Stomach (tissue), 4 donors: ENCODE measurements at regions not wholly inside any gene's neighbourhood (a gene's known extent, or its start where the extent isn't known, plus 50 kb on each side); places are given as distances from the start of the nearest gene placed in this dataset.

Source experiments
- EP300 ChIP-seq: sonication (generic); formaldehyde crosslinking; IDR thresholded peaks from one replicate; pipeline ENCODE4 v1.6.1; 2017; ENCODE audit warnings: antibody characterized with exemption
- POLR2A ChIP-seq, 4 donors: fragments of 450-650 bp; IDR thresholded peaks; one replicate each; pipeline ENCODE4 v1.6.1; 2016; ENCODE audit warnings: antibody characterized with exemption in 4 of 4, control low read depth in 2 of 4, mild to moderate bottlenecking in 1 of 4, moderate library complexity in 1 of 4
- POLR2AphosphoS5 ChIP-seq, 3 donors: sonication (generic); formaldehyde crosslinking; IDR thresholded peaks; one replicate each; pipeline ENCODE4 v1.6.1; 2016; ENCODE audit warnings: antibody characterized with exemption in 3 of 3
- TF ChIP-seq, protein P1 (sequence below), 7 experiments: fragments of 450-650 bp in 4 of 7; fragments of 200-600 bp in 3 of 7; sonication (generic) in 3 of 7; IDR thresholded peaks; one replicate each; pipeline ENCODE4 v1.5.1; 2016 to 2019; ENCODE audit warnings: antibody characterized with exemption in 7 of 7, control low read depth in 2 of 7, mild to moderate bottlenecking in 1 of 7

DNA sequence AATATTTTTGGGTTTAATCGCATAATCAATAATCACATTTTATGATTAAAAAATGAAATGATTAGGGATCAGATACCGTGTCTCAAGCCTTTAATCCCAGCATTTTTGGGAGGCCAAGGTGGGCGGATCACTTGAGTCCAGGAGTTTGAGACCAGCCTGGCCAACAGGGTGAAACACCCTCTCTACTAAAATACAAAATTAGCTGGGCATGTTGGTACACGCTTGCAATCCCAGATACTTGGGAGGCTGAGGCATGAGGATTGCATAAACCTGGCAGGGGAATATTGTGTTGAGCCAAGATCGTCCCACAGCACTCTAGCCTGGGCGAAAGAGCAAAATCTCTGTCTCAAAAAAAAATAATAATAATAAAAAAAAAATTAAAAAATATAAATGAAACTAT, 1581.4 kb downstream of the KCNT2 start:
- TF ChIP-seq POLR2A (IDR thresholded peaks at IDR 0.05) (no peak), POLR2AphosphoS5 (IDR thresholded peaks at IDR 0.05) (no peak), EP300 (no peak)
- TF ChIP-seq, protein P1, sequence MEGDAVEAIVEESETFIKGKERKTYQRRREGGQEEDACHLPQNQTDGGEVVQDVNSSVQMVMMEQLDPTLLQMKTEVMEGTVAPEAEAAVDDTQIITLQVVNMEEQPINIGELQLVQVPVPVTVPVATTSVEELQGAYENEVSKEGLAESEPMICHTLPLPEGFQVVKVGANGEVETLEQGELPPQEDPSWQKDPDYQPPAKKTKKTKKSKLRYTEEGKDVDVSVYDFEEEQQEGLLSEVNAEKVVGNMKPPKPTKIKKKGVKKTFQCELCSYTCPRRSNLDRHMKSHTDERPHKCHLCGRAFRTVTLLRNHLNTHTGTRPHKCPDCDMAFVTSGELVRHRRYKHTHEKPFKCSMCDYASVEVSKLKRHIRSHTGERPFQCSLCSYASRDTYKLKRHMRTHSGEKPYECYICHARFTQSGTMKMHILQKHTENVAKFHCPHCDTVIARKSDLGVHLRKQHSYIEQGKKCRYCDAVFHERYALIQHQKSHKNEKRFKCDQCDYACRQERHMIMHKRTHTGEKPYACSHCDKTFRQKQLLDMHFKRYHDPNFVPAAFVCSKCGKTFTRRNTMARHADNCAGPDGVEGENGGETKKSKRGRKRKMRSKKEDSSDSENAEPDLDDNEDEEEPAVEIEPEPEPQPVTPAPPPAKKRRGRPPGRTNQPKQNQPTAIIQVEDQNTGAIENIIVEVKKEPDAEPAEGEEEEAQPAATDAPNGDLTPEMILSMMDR (IDR thresholded peaks at IDR 0.05) = no peak
